K562 (cell line): ENCODE measurements at regions not wholly inside any gene's neighbourhood (a gene's known extent, or its start where the extent isn't known, plus 50 kb on each side); places are given as distances from the start of the nearest gene placed in this dataset.

Source experiments
- ATAC-seq: fragments of 200-7000 bp; cut with Tn5 transposase; 3 replicates; pipeline ENCODE4 v1.9.1; 2020; ENCODE audit warnings: moderate library complexity
- BruUV-seq: library from RNA; stranded (reverse); fragments of 400-500 nt; replicated peaks from 2 replicates; lab custom pipeline; 2021; lab: Mats Ljungman, UMichigan
- CTCF ChIA-PET: fragments of 300-600 bp; formaldehyde crosslinking; extraction: SDS; loops from one replicate; lab custom pipeline; 2021; ENCODE audit warnings: low intra/inter-chr PET ratio; lab: Yijun Ruan, JAX
- POLR2A ChIA-PET: fragments of 300-600, 350-650 bp; sonication (Branson Sonifier 250); formaldehyde crosslinking; extraction: SDS; loops from one replicate; lab custom pipeline; 2021; ENCODE audit warnings: antibody characterized with exemption, inconsistent platforms; lab: Yijun Ruan, JAX
- DNase-seq, 4 experiments: peaks; one replicate each; pipeline versions ENCODE4 v3.0.0 to v3.0.0-alpha.2; 2011 to 2018; ENCODE audit warnings: low spot score in 3 of 4, mixed read lengths in 3 of 4; ENCODE audit errors: extremely low read depth in 1 of 4
- FAIRE-seq: peaks from 2 replicates; lab custom pipeline; 2011; peaks lifted over from hg19 to GRCh38; lab: Jason Lieb, UNC
- H2AFZ ChIP-seq: 2 replicates; pipeline ENCODE4 v1.6.0; 2011; ENCODE audit warnings: low read depth, low read length, control low read depth, inconsistent platforms
- H3K27ac ChIP-seq: fragments of 200-600 bp; 3 replicates; pipeline ENCODE4 v1.8.0; 2011; ENCODE audit warnings: low read depth, mild to moderate bottlenecking, control low read depth, inconsistent platforms, low read length, moderate library complexity, mixed read lengths; ENCODE audit errors: extremely low read depth
- H3K27me3 ChIP-seq, 2 experiments: fragments of 300-600 bp in 1 of 2; 2 replicates in 1 of 2; 3 replicates in 1 of 2; pipeline versions ENCODE4 v1.6.0 to v1.8.0; 2011; ENCODE audit warnings: inconsistent platforms in 2 of 2, low read length in 2 of 2, mild to moderate bottlenecking in 1 of 2, mixed read lengths in 1 of 2, moderate library complexity in 1 of 2; ENCODE audit not compliant: control insufficient read depth in 2 of 2, insufficient read depth in 2 of 2
- H3K36me3 ChIP-seq: fragments of 300-600 bp; 3 replicates; pipeline ENCODE4 v1.8.0; 2011; ENCODE audit warnings: mild to moderate bottlenecking, low read length, inconsistent platforms; ENCODE audit not compliant: control insufficient read depth, insufficient read depth
- H3K4me1 ChIP-seq, 2 experiments: fragments of 200-600 bp in 1 of 2; replicated peaks in 1 of 2; 2 replicates in 1 of 2; 3 replicates in 1 of 2; pipeline versions ENCODE4 v1.5.1 to v1.8.0; 2011; ENCODE audit warnings: inconsistent platforms in 2 of 2, low read length in 2 of 2, mild to moderate bottlenecking in 1 of 2, mixed read lengths in 1 of 2, moderate library complexity in 1 of 2; ENCODE audit not compliant: control insufficient read depth in 2 of 2, insufficient read depth in 2 of 2
- H3K4me2 ChIP-seq: 2 replicates; pipeline ENCODE4 v1.6.1; 2011; ENCODE audit warnings: low read length, control low read depth, inconsistent platforms, mixed read lengths; ENCODE audit not compliant: insufficient read depth
- H3K4me3 ChIP-seq: fragments of 200-600 bp; sonication (generic), shearing (Covaris generic); 2 replicates; pipeline ENCODE4 v1.5.1; 2016; ENCODE audit warnings: control low read depth, inconsistent platforms
- H3K79me2 ChIP-seq: fragments of 200-600 bp; 3 replicates; pipeline ENCODE4 v1.8.0; 2011; ENCODE audit warnings: low read length, inconsistent platforms; ENCODE audit not compliant: control insufficient read depth, insufficient read depth
- H3K9ac ChIP-seq, 2 experiments: 2 replicates each; pipeline versions ENCODE4 v1.6.0 to v1.6.1; 2011; ENCODE audit warnings: low read depth in 2 of 2, low read length in 2 of 2, control low read depth in 1 of 2, inconsistent platforms in 1 of 2, mild to moderate bottlenecking in 1 of 2, mixed read lengths in 1 of 2; ENCODE audit not compliant: insufficient read depth in 1 of 2
- H3K9me1 ChIP-seq: one replicate; pipeline ENCODE4 v1.6.0; 2011; ENCODE audit warnings: inconsistent platforms, mild to moderate bottlenecking, low read length, moderate library complexity; ENCODE audit not compliant: control insufficient read depth, insufficient read depth
- H3K9me3 ChIP-seq: replicated peaks from 2 replicates; pipeline ENCODE4 v1.5.1; 2011; ENCODE audit warnings: low read depth, low read length, inconsistent platforms; ENCODE audit not compliant: control insufficient read depth, insufficient read depth
- H4K20me1 ChIP-seq: replicated peaks from 2 replicates; pipeline ENCODE4 v1.6.1; 2011; ENCODE audit warnings: low read length, inconsistent platforms, mixed read lengths; ENCODE audit not compliant: control insufficient read depth, insufficient read depth
- CTBP1 ChIP-seq: fragments of 450-650 bp; IDR thresholded peaks from 2 replicates; pipeline ENCODE4 v1.6.1; 2016; ENCODE audit warnings: borderline replicate concordance
- MAFF ChIP-seq: IDR thresholded peaks from 2 replicates; pipeline ENCODE4 v1.6.1; 2012; ENCODE audit warnings: low read length, improper control_type of control experiment
- MED1 ChIP-seq: sonication (generic); formaldehyde crosslinking; IDR thresholded peaks from 2 replicates; pipeline ENCODE4 v1.8.1; 2023; ENCODE audit warnings: missing genetic modification reagents, borderline replicate concordance
- MTA3 ChIP-seq: fragments of 450-650 bp; formaldehyde crosslinking; IDR thresholded peaks from 2 replicates; pipeline ENCODE4 v1.6.1; 2017; ENCODE audit warnings: mild to moderate bottlenecking, borderline replicate concordance
- POLR3G ChIP-seq: IDR thresholded peaks from 2 replicates; pipeline ENCODE4 v1.6.1; 2011; ENCODE audit not compliant: insufficient read length, insufficient replicate concordance; ENCODE audit errors: extremely low read depth
- RBFOX2 ChIP-seq: fragments of 200-400 bp; formaldehyde crosslinking; IDR thresholded peaks from 2 replicates; pipeline ENCODE4 v1.6.1; 2017; ENCODE audit warnings: low read depth, mild to moderate bottlenecking, low read length, moderate library complexity
- STAT5B ChIP-seq: fragments of 250-450 bp; sonication (Bioruptor Pico); IDR thresholded peaks from 2 replicates; pipeline ENCODE4 v1.8.0; 2021; ENCODE audit warnings: mild to moderate bottlenecking, inconsistent platforms
- TAF7 ChIP-seq: fragments of 450-650 bp; IDR thresholded peaks from 2 replicates; pipeline ENCODE4 v1.6.1; 2016; ENCODE audit warnings: missing genetic modification characterization, missing compliant biosample characterization
- TOE1 ChIP-seq, 2 experiments: fragments of 450-650 bp in 1 of 2; sonication (generic) in 1 of 2; formaldehyde crosslinking in 1 of 2; IDR thresholded peaks; 2 replicates each; pipeline versions ENCODE4 v1.7.1 to v1.8.0; 2016 to 2022; ENCODE audit warnings: borderline replicate concordance in 2 of 2, mild to moderate bottlenecking in 2 of 2, antibody characterized with exemption in 1 of 2, inconsistent platforms in 1 of 2, low read depth in 1 of 2, missing genetic modification reagents in 1 of 2, moderate library complexity in 1 of 2
- ZNF23 ChIP-seq: fragments of 250-450 bp; sonication (Bioruptor Pico); IDR thresholded peaks from 2 replicates; pipeline ENCODE4 v1.4.0; 2020; ENCODE audit warnings: mild to moderate bottlenecking
- ZNF239 ChIP-seq: fragments of 250-450 bp; sonication (Bioruptor Pico); IDR thresholded peaks from 2 replicates; pipeline ENCODE4 v1.4.0; 2020; ENCODE audit warnings: mild to moderate bottlenecking
- WGBS: fragments of 100-300 bp; shearing (Covaris generic); methylation state at CpG from one replicate; pipeline ENCODE4 v1.1.6; 2016; ENCODE audit warnings: low coverage, mixed read lengths; ENCODE audit not compliant: insufficient coverage; ENCODE audit errors: missing lambda C conversion rate; 5-methylcytosine and 5-hydroxymethylcytosine counted together
- in situ Hi-C: fragments of 300-500 bp; cut with MboI; formaldehyde crosslinking; loops from 4 replicates; pipeline ENCODE4 v1.15.0; 2018; ENCODE audit warnings: inconsistent platforms, mixed read lengths
- intact Hi-C: fragments of 100-400 bp; cut with micrococcal nuclease; formaldehyde crosslinking; loops from 2 replicates; pipeline ENCODE4 v1.14.2; 2022

GRCh38 chr12:127785986-127786590 lies 480.9 kb upstream of the TMEM132C start:
- ATAC-seq = no peak
- Histone ChIP-seq H3K9ac (no peak overlapping the region), H3K36me3 (no peaks in the 10 kb centered on the region)
- TF ChIP-seq STAT5B (CRISPR knock-in tag) = no peak
- TF ChIP-seq TAF7 (tag) = no peak
- no peak for TF ChIP-seq POLR3G
- TF ChIP-seq MED1 (CRISPR knock-in tag) = no peak
- no peak for TF ChIP-seq CTBP1
- no peak for TF ChIP-seq RBFOX2
- no peak for TF ChIP-seq MAFF
- no peak for TF ChIP-seq ZNF239
- TF ChIP-seq MTA3 = no peak
- no peak for TF ChIP-seq ZNF23 (CRISPR knock-in tag)
- TF ChIP-seq TOE1 (IDR thresholded peaks at IDR 0.05; ENCODE audit: borderline replicate concordance) = no peak
- TF ChIP-seq TOE1 (CRISPR knock-in tag; IDR thresholded peaks at IDR 0.05; ENCODE audit: borderline replicate concordance, low read depth) = no peak
- TF ChIP-seq, all 486 proteins: peak for 0
- no peaks in the 10 kb centered on the region for H3K79me2 ChIP-seq
- BruUV-seq = no TSS peak
- 0% methylated on average over 5 of the region's 8 CpGs for WGBS
- no peaks in the 10 kb centered on the region for H3K27me3 ChIP-seq
- no peak overlapping the region for H3K27ac ChIP-seq
- no peaks in the 10 kb centered on the region for H3K4me1 ChIP-seq
- no peak overlapping the region for H3K4me2 ChIP-seq
- 0 out of 2 replicates have a peak, but pooled peaks cover 2% of the 10 kb centered on the region for H3K9me3 ChIP-seq
- H4K20me1 ChIP-seq = no peaks in the 10 kb centered on the region
- no peak overlapping the region for H2AFZ ChIP-seq
- intact Hi-C loops (no loop called here), in situ Hi-C loops (no loop called here)
- FAIRE-seq (no peak), DNase-seq (no peak)
- no peak overlapping the region for H3K4me3 ChIP-seq
- H3K9me1 ChIP-seq = no peaks in the 10 kb centered on the region
- ChIA-PET CTCF (no interaction called here), POLR2A (interaction anchor here (0.6 kb wide), 1 partner anchor 233 kb away, joined by 4 read pairs; no protein-coding TSS in a partner anchor)
